ENCODE measurements at regions not wholly inside any gene's neighbourhood (a gene's known extent, or its start where the extent isn't known, plus 50 kb on each side); places are given as distances from the start of the nearest gene placed in this dataset.

GRCh38 chr11:88415495-88415894, 78.0 kb upstream of the CTSC start:
- TF ChIP-seq GATA1 (IDR thresholded peaks at IDR 0.05; ENCODE audit: low read depth, low read length) (no peak), POLR2A (IDR thresholded peaks at IDR 0.05; ENCODE audit: low read length) (no peak)
- no peak for DNase-seq

DNA sequence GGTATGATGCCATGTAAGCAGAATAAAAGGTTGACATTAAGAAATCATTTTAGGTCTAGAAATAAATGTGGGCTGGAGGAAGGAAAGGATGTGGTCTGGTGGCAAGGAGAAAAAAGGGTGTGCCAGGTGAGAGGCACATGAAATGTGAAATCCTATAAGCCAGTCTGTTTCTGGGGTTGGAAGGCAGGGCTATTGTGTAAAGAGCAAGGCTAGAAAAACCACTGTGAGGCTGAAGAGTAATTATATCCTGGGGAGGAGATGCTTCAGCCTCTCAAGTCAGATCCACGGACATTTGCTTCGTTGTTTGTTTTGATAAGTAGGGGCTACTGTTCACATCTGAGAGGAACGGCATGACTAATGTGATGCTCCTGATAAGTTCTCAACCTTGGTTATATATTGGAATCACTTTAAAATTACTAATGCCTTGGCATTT, 77.5 kb upstream of the CTSC start:
- no peak for DNase-seq
- TF ChIP-seq POLR2A (IDR thresholded peaks at IDR 0.05; ENCODE audit: low read length), result no peak
- no peak for TF ChIP-seq GATA1 (IDR thresholded peaks at IDR 0.05; ENCODE audit: low read depth, low read length)

- peak; percentile 5 to 14 for DNase-seq
- no peak for TF ChIP-seq GATA1 (IDR thresholded peaks at IDR 0.05; ENCODE audit: low read depth, low read length)
- TF ChIP-seq POLR2A (IDR thresholded peaks at IDR 0.05; ENCODE audit: low read length), result no peak
Measured at GRCh38 chr11:88414385-88414861, 76.9 kb upstream of the CTSC start.

GRCh38 chr11:88411265-88411664, 73.7 kb upstream of the CTSC start:
- DNase-seq, result no peak
- TF ChIP-seq GATA1 (IDR thresholded peaks at IDR 0.05; ENCODE audit: low read depth, low read length), result no peak
- no peak for TF ChIP-seq POLR2A (IDR thresholded peaks at IDR 0.05; ENCODE audit: low read length)

DNA sequence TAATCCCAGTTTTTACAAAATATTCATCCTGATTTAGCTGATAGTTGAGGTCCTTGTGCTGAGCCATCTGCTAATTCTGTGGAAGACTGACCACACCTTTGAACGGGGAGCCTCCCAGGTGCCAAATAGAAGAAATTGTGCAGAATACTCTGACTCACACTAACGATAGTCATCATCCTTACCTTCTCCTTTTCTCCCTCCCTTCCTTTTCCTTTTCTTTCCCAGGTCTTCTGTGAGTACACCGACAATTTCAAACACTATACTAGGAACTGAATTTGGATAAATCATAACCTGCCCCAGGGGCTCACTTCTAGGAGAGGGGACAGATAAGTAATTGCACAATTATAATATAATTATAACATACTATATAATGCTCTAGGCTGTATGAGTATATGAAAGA, 73.1 kb upstream of the CTSC start:
- no peak for TF ChIP-seq GATA1 (IDR thresholded peaks at IDR 0.05; ENCODE audit: low read depth, low read length)
- no peak for TF ChIP-seq POLR2A (IDR thresholded peaks at IDR 0.05; ENCODE audit: low read length)
- DNase-seq, result no peak

DNA sequence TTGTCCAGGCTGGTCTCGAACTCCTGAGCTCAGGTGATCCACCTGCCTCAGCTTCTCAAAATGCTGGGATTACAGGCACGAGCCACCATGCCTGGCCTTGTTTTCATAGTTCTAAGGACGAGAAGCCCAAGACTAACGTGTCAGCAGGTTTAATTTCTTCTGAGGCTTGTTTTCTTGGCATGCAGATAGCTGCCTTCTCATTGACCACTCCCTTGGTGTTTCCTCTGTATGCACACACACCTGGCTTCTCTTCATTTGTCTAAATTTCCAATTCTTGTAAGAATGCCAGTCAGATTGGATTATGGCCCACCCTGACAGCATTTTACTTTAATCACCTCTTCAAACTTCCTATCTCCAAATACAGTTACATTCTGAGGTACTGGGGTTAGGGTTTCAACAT, 72.5 kb upstream of the CTSC start:
- no peak for DNase-seq
- TF ChIP-seq POLR2A (IDR thresholded peaks at IDR 0.05; ENCODE audit: low read length), result no peak
- TF ChIP-seq GATA1 (IDR thresholded peaks at IDR 0.05; ENCODE audit: low read depth, low read length), result no peak

- TF ChIP-seq GATA1 (IDR thresholded peaks at IDR 0.05; ENCODE audit: low read depth, low read length) (no peak), POLR2A (IDR thresholded peaks at IDR 0.05; ENCODE audit: low read length) (no peak)
Measured at GRCh38 chr11:88406876-88407275, 69.3 kb upstream of the CTSC start.

DNA sequence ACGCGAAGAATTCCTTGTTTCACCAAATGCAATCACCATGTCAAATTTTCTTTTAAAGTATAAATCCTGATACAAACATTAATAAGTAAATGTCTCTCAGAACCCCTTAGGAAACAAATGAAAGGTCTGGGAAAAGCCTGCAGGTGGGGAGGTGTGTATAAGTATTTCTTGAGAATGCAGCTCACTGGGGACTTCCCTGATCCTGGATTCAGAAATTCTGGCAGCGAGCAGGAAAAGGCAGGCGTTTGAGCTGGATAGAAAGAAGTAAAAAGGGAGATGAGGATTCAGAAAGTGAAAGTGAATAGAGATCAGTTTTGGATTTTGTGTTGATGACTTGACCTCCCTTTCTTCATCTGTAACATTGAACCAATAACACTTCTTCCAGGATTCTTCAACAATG, 68.3 kb upstream of the CTSC start:
- DNase-seq, result no peak
- TF ChIP-seq POLR2A (IDR thresholded peaks at IDR 0.05; ENCODE audit: low read length) (no peak), GATA1 (IDR thresholded peaks at IDR 0.05; ENCODE audit: low read depth, low read length) (no peak)

More at GRCh38 chr11:88406876-88407275, 69.3 kb upstream of the CTSC start:
- DNase-seq, result no peak

DNA sequence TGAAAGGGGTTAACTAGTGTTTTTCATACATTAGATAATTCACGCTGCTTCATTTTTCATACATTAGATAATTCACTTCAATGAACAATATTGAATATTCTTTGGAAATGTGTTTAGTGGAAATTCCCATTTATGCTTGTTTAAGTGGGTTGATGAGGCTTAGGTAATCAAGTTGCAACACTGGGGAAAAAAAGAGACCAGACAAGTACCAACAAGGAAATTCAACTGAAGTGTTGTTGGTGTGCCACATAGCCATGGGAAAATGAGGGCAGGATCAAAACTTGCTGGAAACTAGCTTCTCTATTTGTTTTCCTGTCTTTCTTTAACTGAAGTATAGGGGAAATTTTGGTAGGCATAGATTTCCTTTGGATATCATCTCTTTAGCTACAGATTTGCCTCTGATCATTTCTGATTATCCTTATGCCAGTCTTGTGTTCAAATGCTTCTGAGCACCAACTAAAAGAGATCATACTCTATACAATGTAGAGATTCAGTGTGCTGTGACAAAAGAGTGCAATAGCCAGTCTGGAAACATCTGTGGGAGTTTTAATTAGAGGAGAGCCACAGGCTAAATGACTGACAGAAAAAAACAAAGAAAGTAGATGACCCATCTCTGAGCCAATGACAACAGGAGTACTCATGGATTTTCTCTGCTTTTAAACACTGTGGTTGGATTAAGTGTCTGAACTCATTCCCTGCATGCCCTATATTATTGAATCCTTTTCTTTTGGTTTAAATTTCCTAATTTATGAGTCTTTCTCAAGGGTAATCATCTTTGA, 67.6 kb upstream of the CTSC start:
- no peak for TF ChIP-seq GATA1 (IDR thresholded peaks at IDR 0.05; ENCODE audit: low read depth, low read length)
- TF ChIP-seq POLR2A (IDR thresholded peaks at IDR 0.05; ENCODE audit: low read length), result no peak
- DNase-seq, result no peak

- TF ChIP-seq GATA1 (IDR thresholded peaks at IDR 0.05; ENCODE audit: low read depth, low read length) (no peak), POLR2A (IDR thresholded peaks at IDR 0.05; ENCODE audit: low read length) (no peak)
- DNase-seq, result no peak
Measured at GRCh38 chr11:88404391-88404790, 66.9 kb upstream of the CTSC start.

- no peak for TF ChIP-seq GATA1 (IDR thresholded peaks at IDR 0.05; ENCODE audit: low read depth, low read length)
- no peak for TF ChIP-seq POLR2A (IDR thresholded peaks at IDR 0.05; ENCODE audit: low read length)
- DNase-seq, result no peak
Measured at GRCh38 chr11:88402784-88403183, 65.2 kb upstream of the CTSC start.

DNA sequence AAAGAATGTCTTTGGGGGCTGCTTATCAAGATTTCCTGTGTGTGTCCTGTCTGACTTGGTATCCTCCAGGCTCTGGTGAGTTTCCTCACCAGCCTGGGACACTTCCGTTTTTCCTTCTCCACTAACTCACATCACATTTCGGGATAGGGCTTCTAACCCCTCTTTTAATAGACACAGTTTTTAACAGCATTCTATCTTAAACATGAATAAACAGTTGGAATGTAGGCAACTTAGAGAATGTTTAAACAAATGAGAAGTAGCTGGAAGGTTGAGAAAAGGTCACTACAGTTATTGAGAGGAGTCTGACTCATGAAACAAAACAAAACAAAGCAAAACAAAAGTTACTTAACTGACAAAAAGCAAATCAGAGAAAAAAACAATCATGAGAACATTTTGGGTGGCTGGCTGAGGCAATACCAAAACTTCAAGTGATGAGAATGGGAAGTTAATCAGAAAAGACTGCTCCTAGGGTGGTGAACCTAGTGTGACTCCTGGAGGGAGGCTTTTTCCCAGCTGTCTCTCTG, 64.7 kb upstream of the CTSC start:
- DNase-seq, result no peak
- no peak for TF ChIP-seq POLR2A (IDR thresholded peaks at IDR 0.05; ENCODE audit: low read length)
- TF ChIP-seq GATA1 (IDR thresholded peaks at IDR 0.05; ENCODE audit: low read depth, low read length), result no peak

DNA sequence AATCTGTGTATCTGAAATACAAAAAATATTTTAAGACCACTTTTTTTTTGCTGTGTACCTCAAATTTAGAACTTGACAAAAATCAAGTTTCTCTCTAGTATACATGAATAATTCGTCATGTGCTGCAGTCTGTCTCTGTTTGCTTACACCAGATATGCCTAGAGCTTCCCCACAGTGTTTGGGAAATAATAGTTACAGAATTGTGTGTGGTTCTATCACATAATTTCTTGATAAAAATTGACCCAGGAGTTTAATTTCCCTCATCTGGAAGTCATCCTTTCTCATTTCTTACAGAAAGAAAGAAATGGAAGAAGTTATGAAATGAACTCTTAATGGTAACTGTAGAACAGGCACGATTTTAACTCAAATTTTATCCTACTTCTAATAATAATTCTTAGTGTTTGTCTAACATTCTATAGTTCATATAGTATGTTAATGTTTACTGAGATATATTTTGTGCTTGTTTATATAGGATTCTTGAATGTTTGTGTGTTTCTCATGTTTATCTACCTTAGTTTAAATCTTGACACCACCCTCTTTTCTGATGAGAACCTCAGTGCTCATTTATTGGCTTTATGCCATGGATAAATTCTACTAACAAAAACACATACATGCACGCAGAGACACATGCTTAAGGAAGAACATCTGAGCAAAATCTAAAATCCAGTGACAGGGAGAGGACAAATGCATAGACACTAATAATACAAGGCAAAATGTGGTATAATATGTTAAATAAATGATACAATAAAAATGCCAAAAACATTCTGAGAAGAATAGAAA, 61.4 kb upstream of the CTSC start:
- DNase-seq, result no peak
- TF ChIP-seq POLR2A (IDR thresholded peaks at IDR 0.05; ENCODE audit: low read length) (no peak), GATA1 (IDR thresholded peaks at IDR 0.05; ENCODE audit: low read depth, low read length) (no peak)

GRCh38 chr11:88398372-88398771, 60.8 kb upstream of the CTSC start:
- DNase-seq, result no peak
- TF ChIP-seq POLR2A (IDR thresholded peaks at IDR 0.05; ENCODE audit: low read length) (no peak), GATA1 (IDR thresholded peaks at IDR 0.05; ENCODE audit: low read depth, low read length) (no peak)

Data from erythroblast (primary cell).